ENCODE measurements at regions not wholly inside any gene's neighbourhood (a gene's known extent, or its start where the extent isn't known, plus 50 kb on each side); places are given as distances from the start of the nearest gene placed in this dataset.

DNA sequence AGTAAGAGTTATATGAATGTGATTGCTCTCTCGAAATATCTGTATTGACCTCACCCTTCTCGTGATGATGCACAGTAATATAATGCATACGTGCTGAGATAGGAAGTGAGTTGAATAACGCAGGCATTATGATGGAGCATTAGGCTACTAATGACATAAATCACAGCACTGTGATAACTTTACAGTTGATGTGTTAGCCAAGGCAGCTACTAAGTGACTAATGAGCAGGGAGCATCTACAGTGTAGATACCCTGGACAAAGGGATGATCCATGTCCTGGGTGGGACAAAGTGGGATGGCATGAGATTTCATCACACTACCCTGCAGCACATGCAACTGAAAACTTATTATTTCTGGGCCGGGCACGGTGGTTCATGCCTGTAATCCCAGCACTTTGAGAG is 68.4 kb downstream of the HDGFL1 start:
- H3K27ac ChIP-seq = no peak overlapping the region
- ChIA-PET POLR2A (ENCODE audit: unreplicated experiment) (no interaction called here), CTCF (no interaction called here)
- H3K9me3 ChIP-seq (ENCODE audit: insufficient read depth, low read depth) = no peaks in the 10 kb centered on the region
- H3K9me2 ChIP-seq (ENCODE audit: insufficient read depth) = no peaks in the 10 kb centered on the region
- H3K4me3 ChIP-seq = no peak overlapping the region
- no peaks in the 10 kb centered on the region for H3K27me3 ChIP-seq (ENCODE audit: insufficient read depth, low read depth)
- no peak for TF ChIP-seq EZH2 (IDR thresholded peaks at IDR 0.05; ENCODE audit: low read depth)
- TF ChIP-seq, protein P1, sequence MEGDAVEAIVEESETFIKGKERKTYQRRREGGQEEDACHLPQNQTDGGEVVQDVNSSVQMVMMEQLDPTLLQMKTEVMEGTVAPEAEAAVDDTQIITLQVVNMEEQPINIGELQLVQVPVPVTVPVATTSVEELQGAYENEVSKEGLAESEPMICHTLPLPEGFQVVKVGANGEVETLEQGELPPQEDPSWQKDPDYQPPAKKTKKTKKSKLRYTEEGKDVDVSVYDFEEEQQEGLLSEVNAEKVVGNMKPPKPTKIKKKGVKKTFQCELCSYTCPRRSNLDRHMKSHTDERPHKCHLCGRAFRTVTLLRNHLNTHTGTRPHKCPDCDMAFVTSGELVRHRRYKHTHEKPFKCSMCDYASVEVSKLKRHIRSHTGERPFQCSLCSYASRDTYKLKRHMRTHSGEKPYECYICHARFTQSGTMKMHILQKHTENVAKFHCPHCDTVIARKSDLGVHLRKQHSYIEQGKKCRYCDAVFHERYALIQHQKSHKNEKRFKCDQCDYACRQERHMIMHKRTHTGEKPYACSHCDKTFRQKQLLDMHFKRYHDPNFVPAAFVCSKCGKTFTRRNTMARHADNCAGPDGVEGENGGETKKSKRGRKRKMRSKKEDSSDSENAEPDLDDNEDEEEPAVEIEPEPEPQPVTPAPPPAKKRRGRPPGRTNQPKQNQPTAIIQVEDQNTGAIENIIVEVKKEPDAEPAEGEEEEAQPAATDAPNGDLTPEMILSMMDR (conservative IDR thresholded peaks at IDR 0.05) = no peak
- H3K79me2 ChIP-seq (ENCODE audit: low read depth) = no peaks in the 10 kb centered on the region
- no peaks in the 10 kb centered on the region for H3K4me1 ChIP-seq (replicated peaks; ENCODE audit: insufficient read depth)
- DNase-seq = no peak
- no peaks in the 10 kb centered on the region for H4K20me1 ChIP-seq (ENCODE audit: insufficient read depth)
- H3K4me2 ChIP-seq = no peak overlapping the region
- intact Hi-C loops (cut with micrococcal nuclease; ENCODE audit: unreplicated experiment) = no loop called here
- no peaks in the 10 kb centered on the region for H3K36me3 ChIP-seq (ENCODE audit: low read depth)
- H2AFZ ChIP-seq = no peak overlapping the region
- no TSS peak for BruUV-seq (replicated peaks)
- H3F3A ChIP-seq (ENCODE audit: insufficient read depth, low read depth) = no peaks in the 10 kb centered on the region

DNA sequence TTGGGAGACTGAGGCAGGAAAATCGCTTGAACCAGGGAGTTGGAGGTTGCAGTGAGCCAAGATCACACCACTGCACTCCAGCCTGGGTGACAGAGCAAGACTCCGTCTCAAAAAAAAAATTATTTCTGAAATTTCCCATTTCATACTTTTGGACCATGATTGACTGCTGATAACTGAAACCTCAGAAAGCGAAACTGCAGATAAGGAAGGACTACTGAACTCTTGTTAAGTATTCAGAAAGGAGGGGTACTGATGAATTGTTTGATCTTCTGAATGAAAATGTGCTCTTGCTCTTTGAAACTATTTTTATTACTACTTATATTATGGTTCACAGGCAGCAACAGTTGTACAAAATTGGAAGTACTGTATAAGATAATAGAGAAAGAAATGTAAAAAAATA is 69.0 kb downstream of the HDGFL1 start:
- no peak overlapping the region for H3K4me3 ChIP-seq
- H2AFZ ChIP-seq = no peak overlapping the region
- BruUV-seq (replicated peaks) = no TSS peak
- no peak for DNase-seq
- H3K27ac ChIP-seq = no peak overlapping the region
- H3K9me3 ChIP-seq (ENCODE audit: insufficient read depth, low read depth) = no peaks in the 10 kb centered on the region
- ChIA-PET CTCF (no interaction called here), POLR2A (ENCODE audit: unreplicated experiment) (no interaction called here)
- no peaks in the 10 kb centered on the region for H3K27me3 ChIP-seq (ENCODE audit: insufficient read depth, low read depth)
- no peaks in the 10 kb centered on the region for H4K20me1 ChIP-seq (ENCODE audit: insufficient read depth)
- H3F3A ChIP-seq (ENCODE audit: insufficient read depth, low read depth) = no peaks in the 10 kb centered on the region
- no peaks in the 10 kb centered on the region for H3K9me2 ChIP-seq (ENCODE audit: insufficient read depth)
- H3K4me2 ChIP-seq = no peak overlapping the region
- TF ChIP-seq EZH2 (IDR thresholded peaks at IDR 0.05; ENCODE audit: low read depth) = no peak
- TF ChIP-seq, protein P1 (conservative IDR thresholded peaks at IDR 0.05) = no peak
- H3K36me3 ChIP-seq (ENCODE audit: low read depth) = no peaks in the 10 kb centered on the region
- no peaks in the 10 kb centered on the region for H3K4me1 ChIP-seq (replicated peaks; ENCODE audit: insufficient read depth)
- intact Hi-C loops (cut with micrococcal nuclease; ENCODE audit: unreplicated experiment) = no loop called here
- H3K79me2 ChIP-seq (ENCODE audit: low read depth) = no peaks in the 10 kb centered on the region

DNA sequence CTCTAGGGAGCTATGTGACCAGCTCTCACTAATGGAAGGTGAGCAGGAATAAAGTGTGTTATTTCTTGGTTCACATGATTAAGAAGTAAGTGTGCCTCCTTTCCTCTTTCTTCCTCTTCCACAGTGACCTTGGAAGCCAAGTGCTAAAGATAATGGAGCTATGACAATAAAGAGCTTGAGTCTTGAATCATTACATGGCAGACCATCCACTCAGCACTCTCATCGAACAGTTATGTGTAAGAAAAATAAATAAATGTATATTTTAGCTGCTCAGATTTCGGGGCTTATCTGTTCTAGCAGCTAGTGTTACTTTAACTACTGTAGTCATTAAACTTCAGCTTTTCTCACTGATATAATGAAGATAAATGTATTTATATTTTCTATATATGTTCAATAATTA is 72.9 kb downstream of the HDGFL1 start:
- H3K4me3 ChIP-seq = no peak overlapping the region
- no peaks in the 10 kb centered on the region for H3F3A ChIP-seq (ENCODE audit: insufficient read depth, low read depth)
- H3K9me3 ChIP-seq (ENCODE audit: insufficient read depth, low read depth) = no peaks in the 10 kb centered on the region
- CTCF ChIA-PET = no interaction called here
- H4K20me1 ChIP-seq (ENCODE audit: insufficient read depth) = no peaks in the 10 kb centered on the region
- H3K36me3 ChIP-seq (ENCODE audit: low read depth) = no peaks in the 10 kb centered on the region
- H2AFZ ChIP-seq = no peak overlapping the region
- TF ChIP-seq, protein P1 (conservative IDR thresholded peaks at IDR 0.05) = no peak
- no peak for TF ChIP-seq EZH2 (IDR thresholded peaks at IDR 0.05; ENCODE audit: low read depth)
- no peaks in the 10 kb centered on the region for H3K27me3 ChIP-seq (ENCODE audit: insufficient read depth, low read depth)
- intact Hi-C loops (cut with micrococcal nuclease; ENCODE audit: unreplicated experiment) = no loop called here
- POLR2A ChIA-PET (ENCODE audit: unreplicated experiment) = interaction anchor here (0.6 kb wide), 1 partner anchor 699 kb away, joined by 3 read pairs; no protein-coding TSS in a partner anchor
- no peak for DNase-seq
- no peak overlapping the region for H3K27ac ChIP-seq
- H3K9me2 ChIP-seq (ENCODE audit: insufficient read depth) = no peaks in the 10 kb centered on the region
- BruUV-seq (replicated peaks) = no TSS peak
- no peaks in the 10 kb centered on the region for H3K79me2 ChIP-seq (ENCODE audit: low read depth)
- H3K4me1 ChIP-seq (replicated peaks; ENCODE audit: insufficient read depth) = no peaks in the 10 kb centered on the region
- no peak overlapping the region for H3K4me2 ChIP-seq
